ENCODE measurements at regions not wholly inside any gene's neighbourhood (a gene's known extent, or its start where the extent isn't known, plus 50 kb on each side); places are given as distances from the start of the nearest gene placed in this dataset.

DNA sequence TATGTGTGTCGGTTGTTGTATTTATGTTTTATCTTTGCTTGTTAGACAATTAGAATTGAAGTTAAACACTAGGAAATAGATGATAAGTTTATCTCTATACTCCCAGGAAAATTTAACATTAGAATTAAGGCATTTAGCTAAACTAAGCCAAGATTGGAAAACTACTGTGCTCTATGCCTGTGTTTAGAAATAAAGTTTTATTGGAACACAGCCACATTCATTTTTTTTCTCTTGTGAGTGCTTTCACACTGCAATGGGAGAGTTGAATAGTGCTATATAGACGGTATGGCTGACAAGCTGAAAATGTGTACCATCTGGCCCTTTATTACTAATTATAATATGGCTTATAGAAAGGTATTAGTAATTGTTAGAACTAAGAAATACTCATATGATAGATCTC, 186.7 kb upstream of the NUDT6 start:
- TF ChIP-seq CTCF (IDR thresholded peaks at IDR 0.05) (no peak), POLR2A (IDR thresholded peaks at IDR 0.05) (no peak)

Measured in testis (tissue), 2 donors.